ENCODE measurements at regions not wholly inside any gene's neighbourhood (a gene's known extent, or its start where the extent isn't known, plus 50 kb on each side); places are given as distances from the start of the nearest gene placed in this dataset.

GRCh38 chr20:59434960-59435359, 134.5 kb downstream of the EDN3 start:
- no peak for DNase-seq (ENCODE audit: low spot score)

DNA sequence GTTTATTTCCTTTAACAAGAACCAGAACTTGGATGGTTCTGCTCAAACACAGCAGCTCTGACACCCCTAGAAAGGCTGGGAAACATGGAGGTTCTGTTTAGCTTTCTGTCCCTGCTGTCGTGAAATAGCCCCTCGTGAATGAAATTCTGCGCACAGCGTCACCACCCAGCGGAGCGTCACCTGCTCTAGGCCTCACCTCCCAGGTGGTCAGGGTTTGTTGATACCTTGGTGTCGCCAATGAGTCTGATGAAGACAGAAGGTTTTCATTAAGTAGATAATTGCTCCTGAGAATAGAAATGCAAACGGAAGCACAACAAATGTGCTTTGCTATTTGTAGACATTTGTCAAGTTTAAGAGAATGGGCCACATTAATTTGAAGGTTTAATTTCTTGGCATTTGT, 135.1 kb downstream of the EDN3 start:
- DNase-seq (ENCODE audit: low spot score), result no peak

DNA sequence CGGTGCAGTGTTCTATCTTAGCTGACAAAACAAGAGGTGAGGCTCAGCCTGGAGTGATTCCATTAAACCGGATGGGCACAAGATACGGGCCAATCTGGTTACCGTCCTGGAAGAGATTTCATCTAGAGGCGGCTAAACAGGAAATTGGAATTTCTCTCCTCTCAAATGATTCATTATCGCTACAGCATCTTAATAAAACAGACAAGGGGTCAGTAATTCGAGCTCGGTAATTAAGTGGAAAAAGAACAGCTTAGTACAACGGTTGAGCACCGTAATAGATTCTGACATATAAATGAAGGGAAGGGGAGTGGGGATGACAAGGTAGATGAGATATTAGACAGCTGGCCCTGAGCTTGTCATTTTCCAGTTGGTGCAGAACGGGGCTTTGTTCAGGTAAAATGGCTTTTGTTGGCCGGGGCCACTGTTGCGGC, 137.2 kb downstream of the EDN3 start:
- no peak for DNase-seq (ENCODE audit: low spot score)

DNA sequence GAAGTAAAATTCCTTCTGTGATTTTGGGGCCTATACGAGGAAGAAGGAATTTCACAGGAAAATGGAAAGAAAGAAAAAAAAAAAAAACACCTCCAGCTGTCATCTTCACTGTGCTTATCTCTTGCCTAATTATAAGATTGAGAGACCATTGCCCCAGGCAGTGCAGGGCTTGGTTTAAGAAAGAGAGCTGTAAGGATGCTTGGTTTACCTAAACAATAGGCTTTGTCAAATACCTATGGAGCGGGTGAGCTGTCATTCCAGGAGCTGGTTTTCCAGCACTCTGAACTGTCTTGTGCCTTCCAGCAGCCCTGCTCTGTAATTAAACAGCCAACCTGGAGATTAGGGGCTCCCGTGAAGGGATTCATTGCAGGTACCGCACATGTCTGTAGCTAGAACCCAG, 137.8 kb downstream of the EDN3 start:
- DNase-seq (ENCODE audit: low spot score), result no peak

GRCh38 chr20:59439243-59439642, 138.8 kb downstream of the EDN3 start:
- DNase-seq (ENCODE audit: low spot score), result no peak

GRCh38 chr20:59441306-59441705, 140.9 kb downstream of the EDN3 start:
- DNase-seq (ENCODE audit: low spot score), result no peak

DNA sequence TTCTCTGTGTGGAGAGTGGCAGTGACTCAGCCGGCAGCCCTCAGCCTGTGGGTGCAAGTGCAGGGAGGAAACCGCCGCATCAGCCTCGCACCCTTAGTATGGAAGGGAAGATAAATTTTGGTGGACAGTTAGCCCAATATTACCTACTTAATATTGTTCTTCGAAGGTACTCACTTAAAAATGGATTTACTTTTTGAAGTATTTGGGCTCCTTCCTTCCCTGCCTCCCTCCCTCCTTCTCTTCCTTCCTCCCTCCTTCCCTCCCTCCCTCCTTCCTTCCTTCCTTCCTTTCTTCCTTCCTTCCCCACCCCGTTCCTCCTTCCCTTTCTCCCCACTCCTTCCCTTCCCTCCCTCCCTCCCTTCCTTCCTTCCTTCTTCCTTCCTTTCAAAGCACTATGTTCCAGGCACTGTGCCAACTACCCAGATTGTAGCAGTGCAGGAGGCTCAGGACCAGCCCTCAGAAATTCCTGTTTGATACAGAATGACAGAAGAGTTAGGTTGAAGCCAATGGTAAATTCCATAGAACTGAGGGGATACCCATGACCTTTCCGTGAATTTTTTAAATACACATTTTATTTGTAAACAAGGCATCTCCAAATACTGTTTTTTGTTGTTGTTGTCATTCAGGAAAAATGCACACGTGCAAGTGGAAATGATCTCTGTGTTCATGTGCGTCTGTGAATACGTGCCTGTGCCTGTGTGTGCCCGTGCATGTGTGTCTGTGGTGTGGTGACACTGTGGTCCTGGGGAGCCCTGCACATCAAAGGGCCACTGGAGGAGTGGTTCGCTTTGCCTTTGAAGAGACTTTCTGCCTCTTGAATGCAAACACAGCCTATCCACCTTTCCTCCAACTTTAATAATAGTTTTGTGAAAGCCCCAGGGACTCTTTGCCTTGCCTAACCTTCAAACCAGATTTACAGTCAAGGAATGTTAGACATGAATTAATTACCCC, 141.7 kb downstream of the EDN3 start:
- no peak for DNase-seq (ENCODE audit: low spot score)

DNA sequence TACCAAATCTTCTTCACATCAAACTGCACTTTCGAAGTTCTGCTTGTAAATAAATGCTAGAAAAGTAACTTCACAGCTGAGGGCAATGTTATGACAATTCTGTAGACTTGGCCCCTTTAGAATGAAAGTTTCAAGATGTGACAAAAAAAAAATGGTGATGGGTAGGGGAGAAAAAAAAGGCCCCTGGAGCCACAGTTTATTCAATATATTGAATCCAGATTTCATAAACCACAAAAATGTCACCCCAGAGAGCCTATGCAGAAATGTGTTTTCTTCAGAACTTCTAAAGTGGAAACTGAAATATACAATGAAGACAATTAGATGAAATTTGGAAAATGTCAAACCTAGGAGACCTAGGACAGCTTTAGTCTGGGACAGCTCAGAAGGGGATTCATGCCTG, 143.1 kb downstream of the EDN3 start:
- no peak for DNase-seq (ENCODE audit: low spot score)

DNA sequence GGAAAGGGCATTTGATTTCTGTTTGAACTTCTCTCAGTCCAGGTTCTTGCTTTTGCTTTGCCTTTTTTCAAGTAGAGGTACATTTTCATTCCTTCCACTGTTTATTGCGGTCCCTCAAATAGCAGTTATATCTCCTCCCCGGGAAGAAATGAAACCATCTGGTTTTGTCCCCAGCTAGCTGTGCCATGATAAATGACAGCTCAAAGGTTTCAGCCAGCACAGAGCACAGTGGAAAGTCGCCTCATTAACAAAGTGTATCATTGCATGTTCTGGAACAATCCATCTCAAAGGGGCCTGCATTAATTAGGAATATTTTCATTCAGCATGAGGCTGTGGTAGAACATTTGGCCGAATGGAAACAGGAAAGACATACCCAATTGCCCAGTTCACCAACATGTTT, 146.0 kb downstream of the EDN3 start:
- DNase-seq (ENCODE audit: low spot score), result no peak

GRCh38 chr20:59448196-59448595, 147.8 kb downstream of the EDN3 start:
- DNase-seq (ENCODE audit: low spot score), result no peak

DNA sequence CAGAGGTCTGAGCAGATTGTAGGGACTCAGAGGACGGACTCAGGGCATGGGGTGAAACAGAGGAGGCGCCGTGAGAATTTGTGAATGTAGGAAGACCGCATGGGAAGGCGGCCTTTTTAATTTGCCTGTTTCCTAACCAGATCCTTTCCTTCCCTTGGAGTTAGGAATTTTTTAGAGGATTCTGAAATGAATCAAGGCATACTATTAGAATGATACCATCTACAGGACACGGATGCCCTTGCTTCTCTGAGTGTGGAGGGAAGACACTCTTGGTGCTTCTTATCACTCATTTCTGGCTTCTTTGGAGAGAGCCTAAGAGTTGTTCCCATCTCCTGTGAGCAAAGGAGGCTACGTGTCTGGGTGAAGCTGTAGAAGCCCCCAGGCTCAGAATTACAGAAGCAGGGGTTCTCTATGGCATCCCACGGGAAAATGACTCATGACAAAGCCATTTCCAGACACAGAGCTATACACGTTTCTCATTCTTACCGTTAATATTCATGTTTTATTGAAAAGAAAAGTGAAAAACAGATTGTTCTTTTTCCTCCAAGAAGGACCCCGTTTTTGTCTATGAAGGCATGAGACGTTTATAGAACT, 148.5 kb downstream of the EDN3 start:
- DNase-seq (ENCODE audit: low spot score), result no peak

DNA sequence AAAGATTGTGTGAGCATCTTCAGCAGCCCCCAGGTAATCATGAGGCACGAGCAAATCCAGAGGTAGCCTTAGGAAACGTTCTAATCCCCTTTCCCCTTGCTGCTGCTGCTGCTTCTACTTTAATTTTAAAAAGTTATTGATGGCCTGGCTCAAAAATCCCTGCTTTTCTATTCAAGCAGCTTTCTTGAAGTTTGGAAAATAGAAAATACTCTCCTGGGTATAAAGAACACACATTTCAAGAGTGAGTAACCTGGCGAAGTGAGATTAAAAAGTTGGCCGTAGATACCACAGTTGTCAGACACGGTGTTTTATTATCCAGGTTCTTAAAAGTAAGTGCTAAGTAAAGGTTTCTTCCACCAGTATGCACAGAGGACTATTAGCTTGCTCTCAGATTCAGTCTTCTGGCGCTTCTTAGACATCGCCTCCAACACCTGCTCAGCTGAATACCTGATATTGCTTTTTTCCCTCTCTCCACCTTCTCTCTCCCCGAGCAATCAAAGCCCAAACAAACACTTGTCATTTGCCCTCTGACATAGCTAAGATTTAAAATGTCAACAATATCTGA, 150.7 kb downstream of the EDN3 start:
- DNase-seq (ENCODE audit: low spot score), result no peak

- no peak for DNase-seq (ENCODE audit: low spot score)
Observed at GRCh38 chr20:59451641-59452040, 151.2 kb downstream of the EDN3 start.

DNA sequence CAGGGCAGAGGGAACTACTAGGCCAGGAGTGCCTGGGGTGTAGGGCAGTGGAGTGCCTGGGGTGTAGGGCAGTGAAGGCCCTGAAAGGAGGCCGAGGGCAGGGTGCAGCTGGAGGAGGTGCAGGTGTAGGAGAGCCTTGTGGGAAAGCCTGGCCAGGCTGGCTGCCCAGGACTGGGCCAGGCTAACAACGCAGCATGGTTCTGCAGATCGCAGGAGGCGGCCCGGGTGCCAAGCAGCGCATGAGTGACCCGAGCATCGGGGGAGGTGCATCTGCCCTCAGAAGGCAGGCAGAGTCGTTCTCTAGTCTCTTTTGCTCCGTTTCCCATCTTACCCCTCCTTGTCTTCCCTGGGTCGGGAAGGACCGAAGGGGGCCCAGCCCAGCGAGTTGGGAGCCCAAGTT, 151.5 kb upstream of the PHACTR3 start:
- no peak for DNase-seq (ENCODE audit: low spot score)

GRCh38 chr20:59453759-59454560, 150.4 kb upstream of the PHACTR3 start:
- no peak for DNase-seq (ENCODE audit: low spot score)

DNA sequence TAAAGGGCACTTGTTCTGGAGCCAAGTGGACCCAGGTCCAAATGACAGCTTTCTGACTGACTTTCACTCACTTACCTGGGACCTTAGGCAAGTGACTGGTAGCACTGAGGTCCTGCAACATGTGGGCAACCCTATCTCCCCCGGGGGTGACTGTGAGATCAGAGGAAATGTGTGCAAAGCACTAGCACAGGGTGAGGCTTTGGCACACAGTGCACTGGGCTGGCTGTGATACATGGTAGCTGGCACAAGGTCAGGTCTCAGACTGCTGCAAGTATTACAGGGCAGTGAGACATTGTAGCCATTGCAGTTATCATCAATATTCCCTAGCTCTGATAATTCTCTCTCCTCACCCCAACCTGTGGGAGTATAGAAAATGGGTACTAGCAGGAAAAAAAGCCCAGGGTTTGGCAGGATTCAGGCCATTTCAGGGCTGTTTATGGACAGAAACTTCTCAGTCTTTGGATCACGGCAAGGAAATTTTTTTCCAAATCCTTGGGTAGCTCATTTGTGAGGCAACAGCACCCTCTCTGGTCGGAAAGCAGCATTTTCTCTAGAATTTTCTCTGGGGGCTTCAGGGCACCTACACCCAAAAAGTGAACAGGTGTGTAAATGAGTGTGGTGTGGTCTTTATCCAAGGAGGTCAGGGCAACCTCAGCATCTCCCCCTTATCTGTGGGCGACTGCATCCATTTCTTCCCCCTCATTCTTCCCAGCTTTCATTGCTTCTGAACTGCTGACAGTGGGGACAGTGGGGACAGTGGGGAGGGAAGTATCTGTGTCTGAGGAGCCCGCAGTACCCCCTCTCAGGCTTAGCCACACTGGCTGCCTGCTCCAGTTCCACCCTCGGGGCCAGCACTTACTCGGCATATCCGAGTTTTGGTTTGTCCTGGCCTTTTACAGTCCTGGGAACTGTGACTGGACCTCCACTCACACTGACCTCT, 148.7 kb upstream of the PHACTR3 start:
- no peak for DNase-seq (ENCODE audit: low spot score)

DNA sequence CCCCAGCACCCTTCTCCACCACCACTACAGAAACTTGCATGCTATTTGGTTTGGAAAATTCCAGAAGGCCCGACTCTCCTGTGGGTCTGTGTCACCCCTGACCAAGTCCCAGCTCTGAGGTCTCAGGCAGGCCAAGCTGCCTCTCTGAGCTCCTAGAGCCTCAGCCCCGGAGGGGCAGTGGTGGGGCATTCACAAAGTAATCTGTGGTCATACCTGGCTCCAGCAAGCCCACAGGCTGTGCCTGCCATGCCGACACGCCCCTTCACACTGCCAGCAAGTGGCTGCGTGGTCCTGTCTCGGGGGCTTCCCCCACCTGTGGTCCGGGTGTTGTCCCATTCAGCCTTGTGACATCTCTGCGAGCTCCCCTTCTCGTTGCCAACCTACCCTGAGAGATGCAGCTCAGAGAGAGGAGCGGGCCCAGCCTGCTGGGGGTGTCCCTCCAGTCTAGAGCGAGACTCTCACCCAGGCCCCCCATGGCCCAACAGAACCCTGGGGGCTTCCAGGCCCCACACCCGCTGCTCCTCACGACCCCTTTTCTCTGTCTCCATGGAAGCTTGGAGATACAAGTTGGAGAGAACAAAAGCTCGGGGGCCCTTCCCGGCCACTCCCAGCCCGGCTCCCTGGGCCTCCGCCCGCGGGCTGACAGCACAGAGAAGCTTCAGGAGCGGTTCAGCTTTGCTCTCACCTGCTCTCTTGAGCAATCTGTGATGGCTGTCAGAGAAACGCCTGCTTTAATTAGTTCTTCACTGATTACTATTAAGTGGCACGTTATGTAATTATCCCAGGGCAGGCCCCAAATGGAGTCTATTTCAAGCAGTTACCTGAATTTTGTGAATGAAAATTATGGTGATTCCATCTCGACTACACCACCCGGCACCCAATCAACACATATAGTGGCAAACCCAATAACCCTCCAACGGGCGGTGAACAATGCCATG, 147.7 kb upstream of the PHACTR3 start:
- no peak for DNase-seq (ENCODE audit: low spot score)

GRCh38 chr20:59458645-59459044, 145.7 kb upstream of the PHACTR3 start:
- DNase-seq (ENCODE audit: low spot score), result no peak

- DNase-seq (ENCODE audit: low spot score), result no peak
Observed at GRCh38 chr20:59459586-59459985, 144.8 kb upstream of the PHACTR3 start.

DNA sequence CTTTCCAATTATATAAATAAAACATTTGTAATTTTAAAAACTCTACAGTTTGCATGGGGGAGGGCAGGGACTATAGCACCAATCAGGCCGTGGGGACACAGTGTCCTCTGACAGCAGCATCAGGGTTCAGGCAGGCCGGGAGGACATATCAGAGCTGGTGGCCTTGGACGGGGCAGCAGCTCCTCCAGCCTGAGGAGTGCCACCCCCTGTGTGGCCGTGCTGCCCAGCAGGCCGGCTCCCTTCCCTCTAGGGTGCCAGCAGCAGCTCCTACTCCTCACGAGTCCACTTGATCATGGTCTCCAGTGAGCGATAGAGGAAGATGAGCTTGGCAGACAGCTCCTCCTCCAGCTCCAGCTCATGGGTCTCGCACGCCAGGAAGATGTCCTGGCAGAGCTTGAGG, 144.0 kb upstream of the PHACTR3 start:
- no peak for DNase-seq (ENCODE audit: low spot score)

All from germinal center (tissue), 1 donor.